GM23338 (cell line): ENCODE measurements at regions not wholly inside any gene's neighbourhood (a gene's known extent, or its start where the extent isn't known, plus 50 kb on each side); places are given as distances from the start of the nearest gene placed in this dataset.

Experiments used
- ATAC-seq: fragments of 200-7000 bp; cut with Tn5 transposase; 3 replicates; pipeline ENCODE4 v1.9.1; 2020
- DNase-seq: peaks from one replicate; pipeline ENCODE4 v3.0.0-alpha.2; 2015; ENCODE audit warnings: low spot score
- H2AFZ ChIP-seq: fragments of 200-600 bp; sonication (generic); 2 replicates; pipeline ENCODE4 v1.8.0; 2016; ENCODE audit warnings: antibody characterized with exemption, mild to moderate bottlenecking, moderate library complexity
- H3F3A ChIP-seq: fragments of 200-600 bp; sonication (generic); replicated peaks from 2 replicates; pipeline ENCODE4 v1.8.0; 2017; ENCODE audit warnings: antibody characterized with exemption, mixed run types, low read depth
- H3K27ac ChIP-seq: fragments of 200-600 bp; sonication (generic); 2 replicates; pipeline ENCODE4 v1.6.1; 2016; ENCODE audit warnings: low read depth
- H3K27me3 ChIP-seq: fragments of 200-600 bp; sonication (generic); 2 replicates; pipeline ENCODE4 v1.8.0; 2016; ENCODE audit warnings: mild to moderate bottlenecking, mixed run types, moderate library complexity; ENCODE audit not compliant: insufficient read depth
- H3K36me3 ChIP-seq: fragments of 200-600 bp; sonication (generic); 2 replicates; pipeline ENCODE4 v1.8.0; 2016; ENCODE audit warnings: mild to moderate bottlenecking; ENCODE audit not compliant: insufficient read depth
- H3K4me1 ChIP-seq: fragments of 200-600 bp; sonication (generic); 2 replicates; pipeline ENCODE4 v1.8.0; 2016; ENCODE audit warnings: mild to moderate bottlenecking, moderate library complexity; ENCODE audit not compliant: insufficient read depth
- H3K4me2 ChIP-seq: fragments of 200-600 bp; sonication (generic); 2 replicates; pipeline ENCODE4 v1.7.1; 2017; ENCODE audit warnings: mixed run types
- H3K4me3 ChIP-seq: fragments of 200-600 bp; sonication (generic); 2 replicates; pipeline ENCODE4 v1.6.1; 2016; ENCODE audit warnings: mixed run types
- H3K79me2 ChIP-seq: fragments of 200-600 bp; sonication (generic); replicated peaks from 2 replicates; pipeline ENCODE4 v1.8.0; 2017; ENCODE audit warnings: mild to moderate bottlenecking; ENCODE audit not compliant: insufficient read depth
- H3K9me2 ChIP-seq: fragments of 200-600 bp; sonication (generic); 2 replicates; pipeline ENCODE4 v1.8.0; 2017; ENCODE audit not compliant: insufficient read depth
- H4K20me1 ChIP-seq: fragments of 200-600 bp; sonication (generic); replicated peaks from 2 replicates; pipeline ENCODE4 v1.8.0; 2017; ENCODE audit warnings: mild to moderate bottlenecking; ENCODE audit not compliant: insufficient read depth
- H3K27ac Mint-ChIP-seq: 2 replicates; pipeline ENCODE4 v1.8.0; 2020; ENCODE audit warnings: inconsistent platforms, mild to moderate bottlenecking, moderate library complexity, mixed read lengths
- H3K27me3 Mint-ChIP-seq: 3 replicates; pipeline ENCODE4 v1.8.0; 2022; ENCODE audit warnings: low read depth, mild to moderate bottlenecking, moderate library complexity, mixed read lengths, inconsistent platforms; ENCODE audit not compliant: insufficient read depth, poor library complexity
- H3K36me3 Mint-ChIP-seq: 3 replicates; pipeline ENCODE4 v1.8.0; 2021; ENCODE audit warnings: low read depth, mild to moderate bottlenecking, inconsistent platforms, moderate library complexity, mixed read lengths
- H3K4me1 Mint-ChIP-seq: 3 replicates; pipeline ENCODE4 v1.8.0; 2020; ENCODE audit warnings: mild to moderate bottlenecking, inconsistent platforms, mixed read lengths
- H3K4me3 Mint-ChIP-seq: 3 replicates; pipeline ENCODE4 v1.8.0; 2021; ENCODE audit warnings: moderate library complexity, mild to moderate bottlenecking, inconsistent platforms, mixed read lengths
- H3K9me3 Mint-ChIP-seq: 3 replicates; pipeline ENCODE4 v1.8.0; 2020; ENCODE audit warnings: moderate library complexity, mild to moderate bottlenecking, inconsistent platforms, mixed read lengths
- CREB1 ChIP-seq: fragments of 250-450 bp; sonication (Bioruptor Pico); IDR thresholded peaks from 2 replicates; pipeline ENCODE4 v1.5.0; 2020; ENCODE audit warnings: low read depth, mild to moderate bottlenecking, moderate library complexity
- EZH2phosphoT487 ChIP-seq: fragments of 200-600 bp; sonication (generic); IDR thresholded peaks from one replicate; pipeline ENCODE4 v1.8.1; 2018; ENCODE audit warnings: antibody characterized with exemption; ENCODE audit not compliant: unreplicated experiment
- POLR2AphosphoS5 ChIP-seq: IDR thresholded peaks from 2 replicates; pipeline ENCODE4 v1.6.1; 2016; ENCODE audit warnings: antibody characterized with exemption, low read depth
- STAT1 ChIP-seq: IDR thresholded peaks from one replicate; pipeline ENCODE4 v1.6.1; 2016; ENCODE audit warnings: antibody characterized with exemption; ENCODE audit not compliant: unreplicated experiment
- ZNF114 ChIP-seq: fragments of 250-450 bp; sonication (Bioruptor Pico); IDR thresholded peaks from 2 replicates; pipeline ENCODE4 v1.5.0; 2020; ENCODE audit warnings: mild to moderate bottlenecking, moderate library complexity
- TF ChIP-seq, protein P1 (sequence below): IDR thresholded peaks from one replicate; pipeline ENCODE4 v1.6.1; 2018; ENCODE audit warnings: antibody characterized with exemption; ENCODE audit not compliant: unreplicated experiment
- TF ChIP-seq, protein P2 (sequence below), 2 experiments: fragments of 200-600 bp in 1 of 2; sonication (generic) in 1 of 2; conservative IDR thresholded peaks; 2 replicates each; pipeline versions ENCODE4 v1.5.1 to v1.6.1; 2016 to 2017; ENCODE audit warnings: antibody characterized with exemption in 2 of 2, low read depth in 2 of 2, mild to moderate bottlenecking in 2 of 2, moderate library complexity in 1 of 2
- TF ChIP-seq, protein P3 (sequence below): fragments of 250-450 bp; sonication (Bioruptor Pico); IDR thresholded peaks from 2 replicates; pipeline ENCODE4 v1.5.0; 2020; ENCODE audit warnings: mild to moderate bottlenecking, moderate library complexity

DNA sequence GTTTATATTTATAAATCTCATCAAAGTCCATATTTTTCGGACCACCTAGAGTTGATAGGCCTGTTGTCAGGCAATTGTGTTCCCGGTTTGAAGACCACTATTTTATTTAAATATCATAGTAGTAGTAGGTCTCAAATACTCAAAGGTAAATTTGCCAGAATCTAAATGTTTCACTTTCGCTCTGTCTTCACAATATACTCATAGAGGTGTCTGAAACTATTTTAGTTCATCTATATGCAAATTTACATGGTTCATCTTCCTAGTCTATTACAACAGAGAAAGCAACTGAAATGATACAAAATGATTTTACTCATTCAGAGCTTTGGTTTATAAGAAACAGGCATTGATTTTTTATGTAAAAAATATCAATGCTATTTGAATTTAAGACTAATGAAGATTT is 1897.5 kb downstream of the EFNA5 start:
- Mint-ChIP-seq H3K27ac (no peak overlapping the region), H3K27me3 (peaks cover 1% of the 10 kb centered on the region), H3K4me3 (no peak overlapping the region), H3K9me3 (no peaks in the 10 kb centered on the region), H3K4me1 (no peaks in the 10 kb centered on the region), H3K36me3 (no peaks in the 10 kb centered on the region)
- no peak for DNase-seq
- no peak overlapping the region for H3K4me2 ChIP-seq
- H3K36me3 ChIP-seq: no peaks in the 10 kb centered on the region
- H3K4me3 ChIP-seq: no peak overlapping the region
- no peaks in the 10 kb centered on the region for H3K9me2 ChIP-seq
- ATAC-seq: no peak
- H3K79me2 ChIP-seq: no peaks in the 10 kb centered on the region
- no peak overlapping the region for H3K27ac ChIP-seq
- no peak for TF ChIP-seq ZNF114 (CRISPR knock-in tag)
- no peak for TF ChIP-seq POLR2AphosphoS5
- TF ChIP-seq STAT1: no peak
- TF ChIP-seq CREB1 (CRISPR knock-in tag): no peak
- TF ChIP-seq, protein P1, sequence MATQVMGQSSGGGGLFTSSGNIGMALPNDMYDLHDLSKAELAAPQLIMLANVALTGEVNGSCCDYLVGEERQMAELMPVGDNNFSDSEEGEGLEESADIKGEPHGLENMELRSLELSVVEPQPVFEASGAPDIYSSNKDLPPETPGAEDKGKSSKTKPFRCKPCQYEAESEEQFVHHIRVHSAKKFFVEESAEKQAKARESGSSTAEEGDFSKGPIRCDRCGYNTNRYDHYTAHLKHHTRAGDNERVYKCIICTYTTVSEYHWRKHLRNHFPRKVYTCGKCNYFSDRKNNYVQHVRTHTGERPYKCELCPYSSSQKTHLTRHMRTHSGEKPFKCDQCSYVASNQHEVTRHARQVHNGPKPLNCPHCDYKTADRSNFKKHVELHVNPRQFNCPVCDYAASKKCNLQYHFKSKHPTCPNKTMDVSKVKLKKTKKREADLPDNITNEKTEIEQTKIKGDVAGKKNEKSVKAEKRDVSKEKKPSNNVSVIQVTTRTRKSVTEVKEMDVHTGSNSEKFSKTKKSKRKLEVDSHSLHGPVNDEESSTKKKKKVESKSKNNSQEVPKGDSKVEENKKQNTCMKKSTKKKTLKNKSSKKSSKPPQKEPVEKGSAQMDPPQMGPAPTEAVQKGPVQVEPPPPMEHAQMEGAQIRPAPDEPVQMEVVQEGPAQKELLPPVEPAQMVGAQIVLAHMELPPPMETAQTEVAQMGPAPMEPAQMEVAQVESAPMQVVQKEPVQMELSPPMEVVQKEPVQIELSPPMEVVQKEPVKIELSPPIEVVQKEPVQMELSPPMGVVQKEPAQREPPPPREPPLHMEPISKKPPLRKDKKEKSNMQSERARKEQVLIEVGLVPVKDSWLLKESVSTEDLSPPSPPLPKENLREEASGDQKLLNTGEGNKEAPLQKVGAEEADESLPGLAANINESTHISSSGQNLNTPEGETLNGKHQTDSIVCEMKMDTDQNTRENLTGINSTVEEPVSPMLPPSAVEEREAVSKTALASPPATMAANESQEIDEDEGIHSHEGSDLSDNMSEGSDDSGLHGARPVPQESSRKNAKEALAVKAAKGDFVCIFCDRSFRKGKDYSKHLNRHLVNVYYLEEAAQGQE: no peak
- H4K20me1 ChIP-seq: no peaks in the 10 kb centered on the region
- no peaks in the 10 kb centered on the region for H3K4me1 ChIP-seq
- no peaks in the 10 kb centered on the region for H3F3A ChIP-seq
- no peak overlapping the region for H2AFZ ChIP-seq
- no peaks in the 10 kb centered on the region for H3K27me3 ChIP-seq

DNA sequence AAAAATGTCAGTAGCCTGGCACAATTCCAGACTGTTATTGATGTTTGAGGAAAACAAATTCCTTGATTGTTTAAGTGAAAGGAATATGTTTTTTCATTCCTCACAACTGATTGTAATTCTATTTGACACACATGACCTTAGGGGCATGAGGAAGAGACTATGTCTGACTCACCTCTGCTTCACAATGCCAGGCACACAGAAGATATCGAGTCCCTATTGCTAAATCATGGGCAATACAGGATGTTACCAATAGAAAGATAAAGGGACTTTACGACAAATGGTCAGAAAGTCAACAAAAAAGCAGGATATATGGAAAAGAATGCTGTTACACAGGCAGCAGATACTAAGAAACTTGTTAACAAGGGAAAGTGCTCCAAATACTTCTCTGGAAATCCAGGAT is 1903.5 kb downstream of the EFNA5 start:
- Mint-ChIP-seq H3K27ac (no peak overlapping the region), H3K4me1 (peaks cover 2% of the 10 kb centered on the region; the same call in 1 of the 3 replicates)
- ATAC-seq: no peak
- TF ChIP-seq, protein P2, sequence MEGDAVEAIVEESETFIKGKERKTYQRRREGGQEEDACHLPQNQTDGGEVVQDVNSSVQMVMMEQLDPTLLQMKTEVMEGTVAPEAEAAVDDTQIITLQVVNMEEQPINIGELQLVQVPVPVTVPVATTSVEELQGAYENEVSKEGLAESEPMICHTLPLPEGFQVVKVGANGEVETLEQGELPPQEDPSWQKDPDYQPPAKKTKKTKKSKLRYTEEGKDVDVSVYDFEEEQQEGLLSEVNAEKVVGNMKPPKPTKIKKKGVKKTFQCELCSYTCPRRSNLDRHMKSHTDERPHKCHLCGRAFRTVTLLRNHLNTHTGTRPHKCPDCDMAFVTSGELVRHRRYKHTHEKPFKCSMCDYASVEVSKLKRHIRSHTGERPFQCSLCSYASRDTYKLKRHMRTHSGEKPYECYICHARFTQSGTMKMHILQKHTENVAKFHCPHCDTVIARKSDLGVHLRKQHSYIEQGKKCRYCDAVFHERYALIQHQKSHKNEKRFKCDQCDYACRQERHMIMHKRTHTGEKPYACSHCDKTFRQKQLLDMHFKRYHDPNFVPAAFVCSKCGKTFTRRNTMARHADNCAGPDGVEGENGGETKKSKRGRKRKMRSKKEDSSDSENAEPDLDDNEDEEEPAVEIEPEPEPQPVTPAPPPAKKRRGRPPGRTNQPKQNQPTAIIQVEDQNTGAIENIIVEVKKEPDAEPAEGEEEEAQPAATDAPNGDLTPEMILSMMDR (conservative IDR thresholded peaks at IDR 0.05; ENCODE audit: low read depth in 2 of 2): no peak
- TF ChIP-seq CREB1 (CRISPR knock-in tag) (no peak), EZH2phosphoT487 (no peak), POLR2AphosphoS5 (no peak), ZNF114 (CRISPR knock-in tag) (no peak)
- TF ChIP-seq, protein P3, sequence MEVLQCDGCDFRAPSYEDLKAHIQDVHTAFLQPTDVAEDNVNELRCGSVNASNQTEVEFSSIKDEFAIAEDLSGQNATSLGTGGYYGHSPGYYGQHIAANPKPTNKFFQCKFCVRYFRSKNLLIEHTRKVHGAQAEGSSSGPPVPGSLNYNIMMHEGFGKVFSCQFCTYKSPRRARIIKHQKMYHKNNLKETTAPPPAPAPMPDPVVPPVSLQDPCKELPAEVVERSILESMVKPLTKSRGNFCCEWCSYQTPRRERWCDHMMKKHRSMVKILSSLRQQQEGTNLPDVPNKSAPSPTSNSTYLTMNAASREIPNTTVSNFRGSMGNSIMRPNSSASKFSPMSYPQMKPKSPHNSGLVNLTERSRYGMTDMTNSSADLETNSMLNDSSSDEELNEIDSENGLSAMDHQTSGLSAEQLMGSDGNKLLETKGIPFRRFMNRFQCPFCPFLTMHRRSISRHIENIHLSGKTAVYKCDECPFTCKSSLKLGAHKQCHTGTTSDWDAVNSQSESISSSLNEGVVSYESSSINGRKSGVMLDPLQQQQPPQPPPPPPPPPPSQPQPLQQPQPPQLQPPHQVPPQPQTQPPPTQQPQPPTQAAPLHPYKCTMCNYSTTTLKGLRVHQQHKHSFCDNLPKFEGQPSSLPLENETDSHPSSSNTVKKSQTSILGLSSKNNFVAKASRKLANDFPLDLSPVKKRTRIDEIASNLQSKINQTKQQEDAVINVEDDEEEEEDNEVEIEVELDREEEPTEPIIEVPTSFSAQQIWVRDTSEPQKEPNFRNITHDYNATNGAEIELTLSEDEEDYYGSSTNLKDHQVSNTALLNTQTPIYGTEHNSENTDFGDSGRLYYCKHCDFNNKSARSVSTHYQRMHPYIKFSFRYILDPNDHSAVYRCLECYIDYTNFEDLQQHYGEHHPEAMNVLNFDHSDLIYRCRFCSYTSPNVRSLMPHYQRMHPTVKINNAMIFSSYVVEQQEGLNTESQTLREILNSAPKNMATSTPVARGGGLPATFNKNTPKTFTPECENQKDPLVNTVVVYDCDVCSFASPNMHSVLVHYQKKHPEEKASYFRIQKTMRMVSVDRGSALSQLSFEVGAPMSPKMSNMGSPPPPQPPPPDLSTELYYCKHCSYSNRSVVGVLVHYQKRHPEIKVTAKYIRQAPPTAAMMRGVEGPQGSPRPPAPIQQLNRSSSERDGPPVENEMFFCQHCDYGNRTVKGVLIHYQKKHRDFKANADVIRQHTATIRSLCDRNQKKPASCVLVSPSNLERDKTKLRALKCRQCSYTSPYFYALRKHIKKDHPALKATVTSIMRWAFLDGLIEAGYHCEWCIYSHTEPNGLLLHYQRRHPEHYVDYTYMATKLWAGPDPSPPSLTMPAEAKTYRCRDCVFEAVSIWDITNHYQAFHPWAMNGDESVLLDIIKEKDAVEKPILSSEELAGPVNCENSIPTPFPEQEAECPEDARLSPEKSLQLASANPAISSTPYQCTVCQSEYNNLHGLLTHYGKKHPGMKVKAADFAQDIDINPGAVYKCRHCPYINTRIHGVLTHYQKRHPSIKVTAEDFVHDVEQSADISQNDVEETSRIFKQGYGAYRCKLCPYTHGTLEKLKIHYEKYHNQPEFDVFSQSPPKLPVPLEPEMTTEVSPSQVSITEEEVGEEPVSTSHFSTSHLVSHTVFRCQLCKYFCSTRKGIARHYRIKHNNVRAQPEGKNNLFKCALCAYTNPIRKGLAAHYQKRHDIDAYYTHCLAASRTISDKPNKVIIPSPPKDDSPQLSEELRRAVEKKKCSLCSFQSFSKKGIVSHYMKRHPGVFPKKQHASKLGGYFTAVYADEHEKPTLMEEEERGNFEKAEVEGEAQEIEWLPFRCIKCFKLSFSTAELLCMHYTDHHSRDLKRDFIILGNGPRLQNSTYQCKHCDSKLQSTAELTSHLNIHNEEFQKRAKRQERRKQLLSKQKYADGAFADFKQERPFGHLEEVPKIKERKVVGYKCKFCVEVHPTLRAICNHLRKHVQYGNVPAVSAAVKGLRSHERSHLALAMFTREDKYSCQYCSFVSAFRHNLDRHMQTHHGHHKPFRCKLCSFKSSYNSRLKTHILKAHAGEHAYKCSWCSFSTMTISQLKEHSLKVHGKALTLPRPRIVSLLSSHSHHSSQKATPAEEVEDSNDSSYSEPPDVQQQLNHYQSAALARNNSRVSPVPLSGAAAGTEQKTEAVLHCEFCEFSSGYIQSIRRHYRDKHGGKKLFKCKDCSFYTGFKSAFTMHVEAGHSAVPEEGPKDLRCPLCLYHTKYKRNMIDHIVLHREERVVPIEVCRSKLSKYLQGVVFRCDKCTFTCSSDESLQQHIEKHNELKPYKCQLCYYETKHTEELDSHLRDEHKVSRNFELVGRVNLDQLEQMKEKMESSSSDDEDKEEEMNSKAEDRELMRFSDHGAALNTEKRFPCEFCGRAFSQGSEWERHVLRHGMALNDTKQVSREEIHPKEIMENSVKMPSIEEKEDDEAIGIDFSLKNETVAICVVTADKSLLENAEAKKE (CRISPR knock-in tag): no peak

More for the DNA sequence above, 1903.5 kb downstream of the EFNA5 start:
- Histone ChIP-seq H3K4me2 (no peak overlapping the region), H3K36me3 (peaks cover 7% of the 10 kb centered on the region; the same call in 1 of the 2 replicates), H3K79me2 (no peaks in the 10 kb centered on the region), H3K4me1 (no peaks in the 10 kb centered on the region), H3F3A (no peaks in the 10 kb centered on the region), H3K4me3 (no peak overlapping the region), H3K9me2 (no peaks in the 10 kb centered on the region), H3K27me3 (no peaks in the 10 kb centered on the region), H4K20me1 (no peaks in the 10 kb centered on the region), H2AFZ (no peak overlapping the region; the same call in 1 of the 2 replicates), H3K27ac (no peak overlapping the region)
- H3K36me3 Mint-ChIP-seq: peaks cover 17% of the 10 kb centered on the region
- peaks cover 23% of the 10 kb centered on the region for H3K9me3 Mint-ChIP-seq
- DNase-seq: no peak
- peaks cover 2% of the 10 kb centered on the region for H3K27me3 Mint-ChIP-seq
- H3K4me3 Mint-ChIP-seq: no peak overlapping the region
